GM12892 (cell line): ENCODE measurements at regions not wholly inside any gene's neighbourhood (a gene's known extent, or its start where the extent isn't known, plus 50 kb on each side); places are given as distances from the start of the nearest gene placed in this dataset.

Experiments used
- POLR2A ChIP-seq: IDR thresholded peaks from 2 replicates; pipeline ENCODE4 v1.6.1; 2011; ENCODE audit warnings: low read depth, low read length, control low read depth
- TAF1 ChIP-seq: IDR thresholded peaks from 2 replicates; pipeline ENCODE4 v1.6.1; 2011; ENCODE audit warnings: low read depth, mild to moderate bottlenecking, control low read depth, low read length, borderline replicate concordance

DNA sequence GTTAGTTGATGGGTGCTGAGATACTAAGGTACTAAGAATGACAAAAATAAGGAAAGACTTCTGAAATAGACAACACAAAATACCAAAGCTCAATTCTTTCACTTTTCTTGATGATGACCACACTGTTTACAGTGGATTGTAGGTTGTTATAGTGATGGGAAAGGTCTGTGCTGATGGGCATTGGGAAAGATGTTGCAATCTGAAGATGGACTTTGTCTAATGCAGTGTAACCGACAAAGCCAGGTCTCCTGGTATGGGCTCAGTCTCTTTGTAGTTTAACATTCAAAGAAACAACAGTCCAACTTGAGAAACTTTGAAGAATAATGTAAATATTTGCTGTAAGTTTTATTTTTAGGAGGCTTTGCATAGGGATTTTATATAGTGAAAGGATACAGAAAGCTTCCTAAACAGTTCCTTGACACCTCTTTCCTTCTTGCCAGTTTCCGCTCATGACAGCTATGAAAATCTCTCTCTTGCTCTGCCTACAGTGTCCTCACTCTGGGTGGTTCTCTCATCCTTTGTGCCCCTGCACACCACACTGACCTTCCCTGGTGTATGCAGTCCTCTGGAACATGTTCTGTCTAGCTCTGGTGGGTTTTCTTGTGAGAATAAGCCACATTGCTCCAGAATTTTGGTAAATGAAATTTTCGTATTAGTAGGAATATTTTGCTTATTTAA is 172.2 kb downstream of the KCNRG start:
- TF ChIP-seq POLR2A (no peak), TAF1 (no peak)
